ENCODE measurements at regions not wholly inside any gene's neighbourhood (a gene's known extent, or its start where the extent isn't known, plus 50 kb on each side); places are given as distances from the start of the nearest gene placed in this dataset.
"Not testable (repeated sequence)": the region's sequence is repeated elsewhere in the genome, so short reads cannot be mapped to it uniquely, and the experiment has no call there.

DNA sequence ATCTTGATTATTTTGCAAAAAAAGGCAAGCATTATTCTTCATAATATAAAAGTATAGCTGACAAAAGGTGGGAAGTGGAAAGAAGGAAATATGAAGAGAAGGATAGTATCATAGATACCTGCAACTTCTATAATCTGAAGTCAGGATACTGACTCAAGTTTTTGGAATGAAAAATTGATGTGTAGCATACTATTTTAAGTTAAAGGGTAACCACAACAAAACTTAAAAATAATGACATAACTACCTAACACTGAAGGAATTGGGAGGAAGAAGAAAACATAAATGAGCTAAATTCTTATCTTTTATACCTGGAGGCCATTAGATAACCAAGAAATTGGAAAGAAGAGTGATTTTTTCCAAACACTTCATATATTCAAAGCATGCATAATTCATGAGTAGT is 51.8 kb upstream of the TLE1 start:
- no peak for DNase-seq

GRCh38 chr9:81748091-81748490 is 58.7 kb upstream of the TLE1 start:
- DNase-seq = no peak

DNA sequence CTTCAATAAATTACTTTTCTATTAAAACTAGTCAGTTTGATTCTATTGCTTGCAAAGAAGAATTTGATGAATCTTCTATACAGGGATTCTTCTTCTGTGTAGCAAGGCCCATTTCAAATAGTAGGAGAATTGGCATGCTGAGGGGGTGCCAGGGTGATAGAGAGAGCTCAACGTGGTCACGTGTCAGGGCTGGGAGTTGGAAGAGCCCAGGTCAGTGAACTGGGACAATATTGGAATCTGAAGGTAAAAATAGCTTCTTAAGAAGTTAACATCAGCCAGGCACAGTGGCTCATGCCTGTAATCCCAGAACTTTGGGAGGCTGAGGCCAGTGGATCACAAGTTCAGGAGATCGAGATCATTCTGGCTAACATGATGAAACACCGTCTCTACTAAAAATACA is 64.1 kb upstream of the TLE1 start:
- no peak for DNase-seq

GRCh38 chr9:81754245-81754644 is 64.9 kb upstream of the TLE1 start:
- no peak for DNase-seq

DNA sequence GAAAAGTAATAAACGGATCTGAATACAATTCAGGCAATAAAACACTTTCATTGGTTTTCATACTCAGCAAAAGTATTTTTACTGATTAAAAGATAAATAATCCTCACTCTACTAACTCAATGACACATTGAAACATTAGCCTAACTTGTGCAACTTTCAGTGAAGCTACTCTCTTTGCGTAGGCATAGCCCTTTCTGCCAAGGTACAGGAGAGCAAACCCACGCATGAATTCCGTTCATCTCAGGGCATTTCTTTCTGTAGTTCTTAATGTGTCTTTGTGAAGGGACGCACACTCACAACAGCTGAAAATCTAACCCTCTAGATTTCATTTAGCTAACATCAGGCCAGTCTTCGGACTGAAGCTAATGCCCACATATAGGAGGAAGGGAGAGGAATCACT is 66.4 kb upstream of the TLE1 start:
- no peak for DNase-seq

DNA sequence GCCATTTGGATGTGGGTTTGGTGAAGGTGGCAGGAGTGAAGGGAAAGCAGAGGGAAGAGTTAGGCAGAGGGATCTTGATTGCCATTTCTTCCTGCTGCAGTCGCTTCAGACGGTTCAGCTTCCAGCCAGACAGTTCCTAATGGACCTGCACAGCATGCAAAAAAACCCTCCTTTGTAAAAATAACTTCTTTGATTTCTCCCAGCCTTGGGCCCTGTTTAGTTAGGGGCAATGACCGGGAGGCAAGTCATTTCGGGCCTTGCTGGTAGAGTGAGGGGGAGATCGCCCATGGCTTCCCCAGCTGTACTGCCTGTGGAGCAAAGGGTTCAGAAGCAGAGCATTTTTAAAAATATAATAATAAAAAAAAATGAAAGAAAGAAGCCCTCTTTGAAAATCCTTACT is 67.2 kb upstream of the TLE1 start:
- DNase-seq = no peak

GRCh38 chr9:81758123-81758797 is 68.9 kb upstream of the TLE1 start:
- DNase-seq = no peak

- no peak for DNase-seq
Observed at GRCh38 chr9:81759680-81760215, 70.4 kb upstream of the TLE1 start.

DNA sequence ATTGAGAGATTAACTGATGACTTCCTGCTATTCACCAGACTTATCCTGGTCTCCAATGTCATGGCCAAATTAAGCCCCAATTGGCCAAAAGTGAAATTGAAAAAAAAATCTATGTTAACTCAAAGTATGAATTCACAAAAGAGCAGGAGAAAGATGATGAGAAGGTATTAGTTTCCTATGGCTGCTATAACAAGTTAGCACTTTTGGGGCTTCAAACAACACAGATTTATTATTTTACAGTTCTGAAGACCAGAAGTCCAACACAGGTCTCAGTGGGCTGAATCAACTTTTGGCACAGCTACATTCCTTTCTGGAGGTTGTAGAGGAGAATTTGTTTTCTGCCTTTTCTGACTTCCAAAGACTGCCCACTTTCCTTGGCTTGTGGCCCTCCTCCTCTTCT is 78.6 kb upstream of the TLE1 start:
- no peak for DNase-seq

DNA sequence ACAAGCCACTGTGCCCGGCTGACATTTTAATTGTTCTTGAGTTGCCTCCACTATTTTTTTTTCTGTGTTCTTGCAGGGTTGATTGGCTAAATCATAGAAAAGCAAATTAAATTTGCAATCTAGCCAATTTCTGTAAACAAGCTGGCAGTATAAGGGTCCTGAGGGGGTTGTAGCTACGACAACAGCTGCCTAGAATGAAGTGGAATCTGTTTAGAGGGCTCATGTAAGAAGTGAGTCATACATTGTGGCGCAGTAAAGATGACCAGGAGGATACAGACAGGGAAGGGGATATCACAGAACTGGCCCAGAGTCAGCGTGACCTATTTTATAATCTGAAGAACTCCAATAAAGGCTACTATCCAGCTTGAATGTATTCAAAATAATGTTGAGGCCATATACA is 82.2 kb upstream of the TLE1 start:
- DNase-seq = no peak

DNA sequence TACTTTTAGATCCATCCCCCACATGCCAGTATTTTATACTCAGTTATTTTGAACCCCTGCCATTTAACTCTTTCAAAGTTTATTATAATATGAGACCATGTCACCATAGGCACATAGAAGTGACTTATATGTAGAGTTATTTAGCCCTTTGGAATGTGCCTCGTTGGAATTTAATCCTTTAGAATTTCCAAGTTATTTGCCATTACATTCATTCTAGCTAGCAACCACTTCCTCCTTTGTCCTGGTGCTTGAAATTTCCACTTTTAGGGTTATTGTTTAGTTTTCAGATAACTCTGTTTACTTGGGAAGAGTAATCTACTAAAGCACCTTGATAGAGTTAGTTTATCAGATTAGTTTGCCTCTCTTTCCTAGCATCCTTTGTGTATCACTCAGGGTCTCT is 82.8 kb upstream of the TLE1 start:
- no peak for DNase-seq

GRCh38 chr9:81776390-81776789 is 87.0 kb upstream of the TLE1 start:
- DNase-seq = peak; percentile 85

- DNase-seq = no peak
Observed at GRCh38 chr9:81776834-81777233, 87.5 kb upstream of the TLE1 start.

- DNase-seq = no peak
Observed at GRCh38 chr9:81777482-81777881, 88.1 kb upstream of the TLE1 start.

DNA sequence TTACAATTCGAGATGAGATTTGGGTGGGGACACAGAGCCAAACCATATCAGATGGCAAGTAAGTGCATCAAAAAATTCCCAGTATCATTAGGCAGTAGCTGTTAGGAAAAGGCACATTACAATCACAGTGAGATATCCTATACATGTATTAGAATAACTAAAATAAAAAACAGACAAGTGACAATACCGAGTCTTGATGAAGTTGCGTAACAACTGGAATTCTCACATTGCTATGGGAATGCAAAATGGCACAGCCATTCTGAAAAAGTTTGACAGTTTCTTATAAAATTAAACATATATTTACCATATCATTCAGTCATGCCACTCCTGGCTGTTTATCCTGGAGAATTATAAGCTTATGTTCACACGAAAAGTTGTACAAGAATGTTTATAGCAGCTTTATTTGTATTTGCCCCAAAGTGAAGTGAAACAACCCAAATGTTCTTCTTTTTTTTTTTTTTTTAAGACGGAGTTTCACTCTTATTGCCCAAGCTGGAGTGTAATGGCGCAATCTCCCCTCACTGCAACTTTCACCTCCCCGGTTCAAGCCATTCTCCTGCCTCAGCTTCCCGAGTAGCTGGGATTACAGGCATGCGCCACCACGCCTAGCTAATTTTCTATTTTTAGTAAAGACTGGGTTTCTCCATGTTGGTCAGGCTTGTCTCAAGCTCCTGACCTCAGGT is 93.1 kb upstream of the TLE1 start:
- DNase-seq = no peak

- no peak for DNase-seq
Observed at GRCh38 chr9:81787747-81788632, 98.6 kb upstream of the TLE1 start.

DNA sequence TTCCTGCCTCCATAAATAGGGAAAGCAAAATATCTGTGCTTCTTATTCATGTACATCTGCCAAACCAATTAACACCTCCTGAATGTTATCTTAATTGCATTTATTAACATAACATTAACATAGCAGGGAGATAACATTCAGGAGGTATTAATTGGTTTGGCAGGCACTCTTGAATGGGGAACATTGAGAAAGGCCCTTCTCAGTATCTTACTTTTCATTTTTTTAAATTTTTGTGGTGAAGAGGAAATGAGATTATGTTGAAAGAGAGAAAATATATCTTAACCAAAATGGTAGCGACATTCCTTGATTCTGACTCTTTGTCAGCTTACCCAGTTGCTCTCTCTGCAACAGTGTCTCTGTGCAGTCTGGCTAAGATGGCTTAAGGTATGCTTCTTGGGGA is 100.4 kb upstream of the TLE1 start:
- no peak for DNase-seq

GRCh38 chr9:81790166-81790565 is 100.8 kb upstream of the TLE1 start:
- no peak for DNase-seq

DNA sequence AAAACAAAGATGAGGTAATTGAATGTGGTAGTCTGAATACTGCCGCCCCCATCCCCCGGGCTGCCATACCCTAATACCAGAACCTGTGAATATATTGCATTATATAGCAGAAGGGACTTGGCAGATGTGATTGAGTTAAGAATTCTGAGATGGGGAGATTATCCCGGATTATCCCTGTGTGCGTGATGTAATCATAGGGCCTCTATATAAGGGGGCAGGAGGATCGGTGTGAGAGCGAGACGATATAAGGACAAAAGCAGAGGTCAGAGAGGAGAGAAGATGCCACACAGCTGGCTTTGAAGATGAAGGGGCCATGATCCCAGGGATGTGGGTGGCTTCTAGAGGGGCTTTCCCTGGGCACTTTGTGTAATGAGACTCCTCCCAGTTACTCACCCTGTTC is 101.7 kb upstream of the TLE1 start:
- no peak for DNase-seq

DNA sequence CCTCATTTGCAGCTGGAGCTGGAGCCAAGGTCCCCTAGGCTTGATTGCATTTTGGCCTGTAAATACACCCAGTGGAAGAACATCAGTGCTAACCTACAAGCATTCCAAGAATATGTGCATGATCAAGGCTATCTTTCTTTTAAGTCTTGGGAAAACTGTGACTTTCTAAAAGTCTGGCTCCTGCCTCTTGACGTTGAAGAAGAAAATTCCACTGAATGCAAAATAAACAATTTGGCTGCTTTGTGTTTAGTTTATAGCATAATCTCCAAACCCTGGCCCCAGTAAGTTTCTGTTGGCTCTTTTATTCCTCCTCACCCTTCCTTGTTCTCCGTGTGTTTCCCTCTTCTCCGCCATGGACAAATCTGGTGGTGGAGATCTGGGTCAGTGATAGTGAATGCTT is 109.3 kb upstream of the TLE1 start:
- no peak for DNase-seq

- DNase-seq = no peak
Observed at GRCh38 chr9:81801190-81801589, 111.8 kb upstream of the TLE1 start.

DNA sequence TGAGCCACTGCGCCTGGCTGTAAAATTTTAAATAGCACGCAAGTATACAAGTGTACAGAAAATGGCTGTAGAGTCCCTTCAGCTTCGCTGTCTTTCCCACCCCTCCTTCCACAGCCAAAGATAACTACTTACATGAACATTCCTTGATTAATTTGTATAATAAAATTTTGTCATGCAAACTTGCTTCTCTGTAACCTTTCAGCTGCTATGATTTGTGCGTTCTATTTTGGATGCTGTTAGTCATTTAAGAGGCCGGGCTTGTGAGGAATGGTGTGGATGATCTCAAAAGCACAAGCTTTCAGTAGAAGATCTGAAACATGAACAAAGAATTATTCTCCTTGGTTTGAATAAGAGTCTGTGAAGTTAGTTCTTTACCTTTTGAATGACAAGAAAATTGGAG is 115.0 kb upstream of the TLE1 start:
- no peak for DNase-seq

- not testable (repeated sequence) for DNase-seq
Observed at GRCh38 chr9:81811688-81812087, 116.5 kb upstream of the SPATA31D4 start.

DNA sequence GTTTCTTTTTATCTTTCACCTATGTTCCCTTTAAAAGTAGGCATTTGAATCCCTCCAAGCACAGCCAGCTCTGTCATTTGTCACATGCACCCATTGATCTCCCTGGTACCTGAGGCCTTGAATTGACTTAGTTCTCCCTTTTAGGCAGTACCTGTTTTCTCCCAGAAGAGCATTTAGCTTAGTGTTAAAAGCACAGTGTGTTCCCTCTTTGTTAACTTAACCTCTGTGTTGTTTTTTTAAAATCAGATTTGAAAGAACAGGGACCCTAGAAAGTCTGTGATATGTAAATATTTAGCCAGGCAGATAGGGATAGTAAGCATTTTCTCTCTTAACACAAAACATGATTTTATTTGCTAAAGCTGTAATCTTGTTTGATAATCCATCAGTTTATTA is 113.8 kb upstream of the SPATA31D4 start:
- DNase-seq = no peak
